Fibroblast of the aortic adventitia (primary cell): ENCODE measurements at regions not wholly inside any gene's neighbourhood (a gene's known extent, or its start where the extent isn't known, plus 50 kb on each side); places are given as distances from the start of the nearest gene placed in this dataset.

Experiments
- DNase-seq: peaks from one replicate; pipeline ENCODE4 v3.0.0-alpha.2; 2010; ENCODE audit warnings: low read depth
- H3K4me3 ChIP-seq: 2 replicates; pipeline ENCODE4 v1.5.1; 2011; ENCODE audit warnings: low read depth, mild to moderate bottlenecking, control low read depth, low read length, moderate library complexity
- CTCF ChIP-seq: IDR thresholded peaks from 2 replicates; pipeline ENCODE4 v1.5.1; 2011; ENCODE audit warnings: mild to moderate bottlenecking, low read length, control low read depth, inconsistent platforms; ENCODE audit not compliant: insufficient read depth

GRCh38 chr12:116423094-116423493, 136.1 kb upstream of the MAP1LC3B2 start:
- DNase-seq = peak; percentile 95
- TF ChIP-seq CTCF = no peak
- no peak overlapping the region for H3K4me3 ChIP-seq

GRCh38 chr12:116425256-116426193, 133.7 kb upstream of the MAP1LC3B2 start:
- H3K4me3 ChIP-seq = no peak overlapping the region
- TF ChIP-seq CTCF = no peak
- peak; percentile 28 for DNase-seq

GRCh38 chr12:116426391-116427136, 132.6 kb upstream of the MAP1LC3B2 start:
- DNase-seq = peak; percentile 99
- H3K4me3 ChIP-seq = no peak overlapping the region
- peak; percentile 83 for TF ChIP-seq CTCF

- no peak for TF ChIP-seq CTCF
- H3K4me3 ChIP-seq = no peak overlapping the region
- DNase-seq = peak; percentile 19
These were observed 131.8 kb upstream of the MAP1LC3B2 start for GRCh38 chr12:116427200-116427930.

GRCh38 chr12:116429826-116430360, 129.3 kb upstream of the MAP1LC3B2 start:
- TF ChIP-seq CTCF = no peak
- DNase-seq = no peak
- H3K4me3 ChIP-seq = no peak overlapping the region

GRCh38 chr12:116430911-116431565, 128.1 kb upstream of the MAP1LC3B2 start:
- no peak for TF ChIP-seq CTCF
- no peak overlapping the region for H3K4me3 ChIP-seq
- no peak for DNase-seq
